ENCODE measurements at regions not wholly inside any gene's neighbourhood (a gene's known extent, or its start where the extent isn't known, plus 50 kb on each side); places are given as distances from the start of the nearest gene placed in this dataset.

GRCh38 chr9:82890865-82891264 is 172.1 kb downstream of the RASEF start:
- TF ChIP-seq, protein P1, sequence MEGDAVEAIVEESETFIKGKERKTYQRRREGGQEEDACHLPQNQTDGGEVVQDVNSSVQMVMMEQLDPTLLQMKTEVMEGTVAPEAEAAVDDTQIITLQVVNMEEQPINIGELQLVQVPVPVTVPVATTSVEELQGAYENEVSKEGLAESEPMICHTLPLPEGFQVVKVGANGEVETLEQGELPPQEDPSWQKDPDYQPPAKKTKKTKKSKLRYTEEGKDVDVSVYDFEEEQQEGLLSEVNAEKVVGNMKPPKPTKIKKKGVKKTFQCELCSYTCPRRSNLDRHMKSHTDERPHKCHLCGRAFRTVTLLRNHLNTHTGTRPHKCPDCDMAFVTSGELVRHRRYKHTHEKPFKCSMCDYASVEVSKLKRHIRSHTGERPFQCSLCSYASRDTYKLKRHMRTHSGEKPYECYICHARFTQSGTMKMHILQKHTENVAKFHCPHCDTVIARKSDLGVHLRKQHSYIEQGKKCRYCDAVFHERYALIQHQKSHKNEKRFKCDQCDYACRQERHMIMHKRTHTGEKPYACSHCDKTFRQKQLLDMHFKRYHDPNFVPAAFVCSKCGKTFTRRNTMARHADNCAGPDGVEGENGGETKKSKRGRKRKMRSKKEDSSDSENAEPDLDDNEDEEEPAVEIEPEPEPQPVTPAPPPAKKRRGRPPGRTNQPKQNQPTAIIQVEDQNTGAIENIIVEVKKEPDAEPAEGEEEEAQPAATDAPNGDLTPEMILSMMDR (IDR thresholded peaks at IDR 0.05): no peak
- TF ChIP-seq EZH2 (IDR thresholded peaks at IDR 0.05): no peak
